ENCODE measurements at regions not wholly inside any gene's neighbourhood (a gene's known extent, or its start where the extent isn't known, plus 50 kb on each side); places are given as distances from the start of the nearest gene placed in this dataset.

- no peak overlapping the region for H3K27ac ChIP-seq (ENCODE audit: low read length)
- no peaks in the 10 kb centered on the region for H3K27me3 ChIP-seq (ENCODE audit: insufficient read depth, low read length)
- H3K9ac ChIP-seq (ENCODE audit: low read depth, low read length), result no peak overlapping the region
- no peaks in the 10 kb centered on the region for H3K36me3 ChIP-seq (ENCODE audit: insufficient read depth, low read depth, low read length)
- H3K4me1 ChIP-seq (ENCODE audit: insufficient read depth, low read length), result peaks cover 4% of the 10 kb centered on the region
- H3K4me3 ChIP-seq (ENCODE audit: low read length), result no peak overlapping the region
- no peaks in the 10 kb centered on the region for H3K9me3 ChIP-seq (ENCODE audit: insufficient read depth, low read depth, low read length)
Measured at GRCh38 chr11:95562196-95562921, 227.2 kb downstream of the FAM76B start.

- no peaks in the 10 kb centered on the region for H3K27me3 ChIP-seq (ENCODE audit: insufficient read depth, low read length)
- H3K36me3 ChIP-seq (ENCODE audit: insufficient read depth, low read depth, low read length), result no peaks in the 10 kb centered on the region
- no peak overlapping the region for H3K27ac ChIP-seq (ENCODE audit: low read length)
- no peaks in the 10 kb centered on the region for H3K9me3 ChIP-seq (ENCODE audit: insufficient read depth, low read depth, low read length)
- peaks cover 12% of the 10 kb centered on the region for H3K4me1 ChIP-seq (ENCODE audit: insufficient read depth, low read length)
- no peak overlapping the region for H3K4me3 ChIP-seq (ENCODE audit: low read length)
- no peak overlapping the region for H3K9ac ChIP-seq (ENCODE audit: low read depth, low read length)
Measured at GRCh38 chr11:95559899-95560298, 229.7 kb downstream of the FAM76B start.

GRCh38 chr11:95557376-95557775 lies 232.2 kb downstream of the FAM76B start:
- H3K27me3 ChIP-seq (ENCODE audit: insufficient read depth, low read length), result no peaks in the 10 kb centered on the region
- H3K9me3 ChIP-seq (ENCODE audit: insufficient read depth, low read depth, low read length), result no peaks in the 10 kb centered on the region
- H3K27ac ChIP-seq (ENCODE audit: low read length), result no peak overlapping the region
- H3K4me3 ChIP-seq (ENCODE audit: low read length), result no peak overlapping the region
- H3K36me3 ChIP-seq (ENCODE audit: insufficient read depth, low read depth, low read length), result no peaks in the 10 kb centered on the region
- H3K9ac ChIP-seq (ENCODE audit: low read depth, low read length), result no peak overlapping the region
- H3K4me1 ChIP-seq (ENCODE audit: insufficient read depth, low read length), result peaks cover 8% of the 10 kb centered on the region; the same call in 1 of the 2 replicates

- Histone ChIP-seq H3K9ac (ENCODE audit: low read depth, low read length) (no peak overlapping the region), H3K9me3 (ENCODE audit: insufficient read depth, low read depth, low read length) (no peaks in the 10 kb centered on the region), H3K27ac (ENCODE audit: low read length) (no peak overlapping the region), H3K36me3 (ENCODE audit: insufficient read depth, low read depth, low read length) (no peaks in the 10 kb centered on the region), H3K4me1 (ENCODE audit: insufficient read depth, low read length) (peaks cover 8% of the 10 kb centered on the region; the same call in 1 of the 2 replicates), H3K4me3 (ENCODE audit: low read length) (peak overlapping the region; percentile 5; the same call in 1 of the 2 replicates), H3K27me3 (ENCODE audit: insufficient read depth, low read length) (no peaks in the 10 kb centered on the region)
Measured at GRCh38 chr11:95556342-95557163, 233.0 kb downstream of the FAM76B start.

- H3K4me3 ChIP-seq (ENCODE audit: low read length), result peak overlapping the region; percentile 5; the same call in 1 of the 2 replicates
Measured at GRCh38 chr11:95556011-95556341, 233.6 kb downstream of the FAM76B start.

GRCh38 chr11:95554911-95555310 lies 234.7 kb downstream of the FAM76B start:
- Histone ChIP-seq H3K27me3 (ENCODE audit: insufficient read depth, low read length) (no peaks in the 10 kb centered on the region), H3K36me3 (ENCODE audit: insufficient read depth, low read depth, low read length) (no peaks in the 10 kb centered on the region), H3K4me1 (ENCODE audit: insufficient read depth, low read length) (peaks cover 8% of the 10 kb centered on the region; the same call in 1 of the 2 replicates), H3K9ac (ENCODE audit: low read depth, low read length) (no peak overlapping the region), H3K4me3 (ENCODE audit: low read length) (no peak overlapping the region), H3K27ac (ENCODE audit: low read length) (no peak overlapping the region), H3K9me3 (ENCODE audit: insufficient read depth, low read depth, low read length) (no peaks in the 10 kb centered on the region)

More at GRCh38 chr11:95556011-95556341, 233.6 kb downstream of the FAM76B start:
- H3K4me1 ChIP-seq (ENCODE audit: insufficient read depth, low read length), result peaks cover 8% of the 10 kb centered on the region; the same call in 1 of the 2 replicates
- no peaks in the 10 kb centered on the region for H3K27me3 ChIP-seq (ENCODE audit: insufficient read depth, low read length)
- no peaks in the 10 kb centered on the region for H3K36me3 ChIP-seq (ENCODE audit: insufficient read depth, low read depth, low read length)
- no peaks in the 10 kb centered on the region for H3K9me3 ChIP-seq (ENCODE audit: insufficient read depth, low read depth, low read length)
- H3K9ac ChIP-seq (ENCODE audit: low read depth, low read length), result no peak overlapping the region
- no peak overlapping the region for H3K27ac ChIP-seq (ENCODE audit: low read length)

GRCh38 chr11:95549301-95549700 lies 240.3 kb downstream of the FAM76B start:
- Histone ChIP-seq H3K9me3 (ENCODE audit: insufficient read depth, low read depth, low read length) (no peaks in the 10 kb centered on the region), H3K4me3 (ENCODE audit: low read length) (no peak overlapping the region), H3K9ac (ENCODE audit: low read depth, low read length) (no peak overlapping the region), H3K27ac (ENCODE audit: low read length) (no peak overlapping the region), H3K27me3 (ENCODE audit: insufficient read depth, low read length) (no peaks in the 10 kb centered on the region), H3K36me3 (ENCODE audit: insufficient read depth, low read depth, low read length) (no peaks in the 10 kb centered on the region), H3K4me1 (ENCODE audit: insufficient read depth, low read length) (no peaks in the 10 kb centered on the region)

- no peaks in the 10 kb centered on the region for H3K36me3 ChIP-seq (ENCODE audit: insufficient read depth, low read depth, low read length)
- H3K27me3 ChIP-seq (ENCODE audit: insufficient read depth, low read length), result no peaks in the 10 kb centered on the region
- H3K4me1 ChIP-seq (ENCODE audit: insufficient read depth, low read length), result no peaks in the 10 kb centered on the region
- no peak overlapping the region for H3K4me3 ChIP-seq (ENCODE audit: low read length)
- H3K27ac ChIP-seq (ENCODE audit: low read length), result no peak overlapping the region
- H3K9me3 ChIP-seq (ENCODE audit: insufficient read depth, low read depth, low read length), result no peaks in the 10 kb centered on the region
- no peak overlapping the region for H3K9ac ChIP-seq (ENCODE audit: low read depth, low read length)
Measured at GRCh38 chr11:95548416-95548815, 241.2 kb downstream of the FAM76B start.

GRCh38 chr11:95547976-95548375 lies 241.6 kb downstream of the FAM76B start:
- H3K27me3 ChIP-seq (ENCODE audit: insufficient read depth, low read length), result no peaks in the 10 kb centered on the region
- H3K4me1 ChIP-seq (ENCODE audit: insufficient read depth, low read length), result no peaks in the 10 kb centered on the region
- H3K27ac ChIP-seq (ENCODE audit: low read length), result no peak overlapping the region
- no peak overlapping the region for H3K9ac ChIP-seq (ENCODE audit: low read depth, low read length)
- H3K4me3 ChIP-seq (ENCODE audit: low read length), result no peak overlapping the region
- H3K9me3 ChIP-seq (ENCODE audit: insufficient read depth, low read depth, low read length), result no peaks in the 10 kb centered on the region
- no peaks in the 10 kb centered on the region for H3K36me3 ChIP-seq (ENCODE audit: insufficient read depth, low read depth, low read length)

GRCh38 chr11:95547186-95547585 lies 242.4 kb downstream of the FAM76B start:
- H3K27me3 ChIP-seq (ENCODE audit: insufficient read depth, low read length), result no peaks in the 10 kb centered on the region
- H3K27ac ChIP-seq (ENCODE audit: low read length), result no peak overlapping the region
- no peak overlapping the region for H3K4me3 ChIP-seq (ENCODE audit: low read length)
- no peaks in the 10 kb centered on the region for H3K36me3 ChIP-seq (ENCODE audit: insufficient read depth, low read depth, low read length)
- no peaks in the 10 kb centered on the region for H3K9me3 ChIP-seq (ENCODE audit: insufficient read depth, low read depth, low read length)
- H3K4me1 ChIP-seq (ENCODE audit: insufficient read depth, low read length), result no peaks in the 10 kb centered on the region
- no peak overlapping the region for H3K9ac ChIP-seq (ENCODE audit: low read depth, low read length)

- Histone ChIP-seq H3K36me3 (ENCODE audit: insufficient read depth, low read depth, low read length) (no peaks in the 10 kb centered on the region), H3K27me3 (ENCODE audit: insufficient read depth, low read length) (no peaks in the 10 kb centered on the region), H3K4me3 (ENCODE audit: low read length) (no peak overlapping the region), H3K9me3 (ENCODE audit: insufficient read depth, low read depth, low read length) (no peaks in the 10 kb centered on the region), H3K4me1 (ENCODE audit: insufficient read depth, low read length) (no peaks in the 10 kb centered on the region), H3K9ac (ENCODE audit: low read depth, low read length) (no peak overlapping the region), H3K27ac (ENCODE audit: low read length) (no peak overlapping the region)
Measured at GRCh38 chr11:95545116-95545875, 244.3 kb downstream of the FAM76B start.

Data from iPS-20b (cell line).